C4-2B (cell line): ENCODE measurements at regions not wholly inside any gene's neighbourhood (a gene's known extent, or its start where the extent isn't known, plus 50 kb on each side); places are given as distances from the start of the nearest gene placed in this dataset.

Source experiments
- ZFX ChIP-seq: fragments of 450-650 bp; IDR thresholded peaks from 2 replicates; pipeline ENCODE4 v1.6.1; 2017
- TF ChIP-seq, protein P1 (sequence below): fragments of 450-650 bp; conservative IDR thresholded peaks from 2 replicates; pipeline ENCODE4 v1.5.1; 2017; ENCODE audit warnings: mild to moderate bottlenecking

DNA sequence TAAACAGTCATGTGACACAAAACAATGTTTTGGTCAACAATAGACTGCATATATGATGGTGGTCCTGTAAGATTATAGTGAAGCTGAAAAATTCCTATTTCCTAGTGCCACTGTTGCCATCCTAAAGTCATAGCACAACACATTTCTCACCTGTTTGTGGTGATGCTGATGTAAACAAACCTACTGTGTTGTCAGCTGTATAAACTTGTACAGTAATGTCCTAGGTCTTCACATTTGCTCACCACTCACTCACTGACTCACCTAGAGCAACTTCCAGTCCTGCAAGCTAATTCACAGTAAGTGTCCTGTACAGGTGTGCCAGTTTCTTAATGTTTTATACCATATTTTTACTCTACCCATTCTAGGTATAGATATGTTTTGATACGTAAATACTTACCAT lies 326.1 kb upstream of the USP24 start:
- TF ChIP-seq, protein P1, sequence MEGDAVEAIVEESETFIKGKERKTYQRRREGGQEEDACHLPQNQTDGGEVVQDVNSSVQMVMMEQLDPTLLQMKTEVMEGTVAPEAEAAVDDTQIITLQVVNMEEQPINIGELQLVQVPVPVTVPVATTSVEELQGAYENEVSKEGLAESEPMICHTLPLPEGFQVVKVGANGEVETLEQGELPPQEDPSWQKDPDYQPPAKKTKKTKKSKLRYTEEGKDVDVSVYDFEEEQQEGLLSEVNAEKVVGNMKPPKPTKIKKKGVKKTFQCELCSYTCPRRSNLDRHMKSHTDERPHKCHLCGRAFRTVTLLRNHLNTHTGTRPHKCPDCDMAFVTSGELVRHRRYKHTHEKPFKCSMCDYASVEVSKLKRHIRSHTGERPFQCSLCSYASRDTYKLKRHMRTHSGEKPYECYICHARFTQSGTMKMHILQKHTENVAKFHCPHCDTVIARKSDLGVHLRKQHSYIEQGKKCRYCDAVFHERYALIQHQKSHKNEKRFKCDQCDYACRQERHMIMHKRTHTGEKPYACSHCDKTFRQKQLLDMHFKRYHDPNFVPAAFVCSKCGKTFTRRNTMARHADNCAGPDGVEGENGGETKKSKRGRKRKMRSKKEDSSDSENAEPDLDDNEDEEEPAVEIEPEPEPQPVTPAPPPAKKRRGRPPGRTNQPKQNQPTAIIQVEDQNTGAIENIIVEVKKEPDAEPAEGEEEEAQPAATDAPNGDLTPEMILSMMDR, result no peak
- TF ChIP-seq ZFX, result no peak
